ENCODE measurements at regions not wholly inside any gene's neighbourhood (a gene's known extent, or its start where the extent isn't known, plus 50 kb on each side); places are given as distances from the start of the nearest gene placed in this dataset.
A peak's percentile ranks its signal among the peaks of the same experiment; 100 is the strongest.

DNA sequence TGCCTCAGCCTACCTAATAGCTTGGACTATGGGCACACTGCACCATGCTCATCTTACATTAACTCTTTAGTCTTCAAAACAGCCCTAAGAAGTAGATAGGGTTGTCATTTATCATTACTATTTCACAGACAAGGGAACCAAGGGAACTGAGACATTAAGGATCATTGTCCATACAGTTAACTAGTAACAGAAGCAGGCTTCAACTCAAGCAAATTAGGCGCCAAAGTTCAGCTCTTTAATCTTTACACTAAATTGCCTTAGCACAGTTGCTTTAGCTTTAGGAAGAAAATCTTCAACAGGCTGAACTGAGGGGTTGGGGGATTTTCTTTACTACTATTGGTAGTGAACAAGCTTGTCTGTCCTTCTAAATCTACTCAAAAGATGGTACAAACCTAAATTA, 68.8 kb upstream of the CAND1 start:
- DNase-seq (ENCODE audit: extremely low read depth, insufficient read length) = no peak
- H3K36me3 ChIP-seq (ENCODE audit: control insufficient read depth, insufficient read depth, low read length) = no peaks in the 10 kb centered on the region
- no peak overlapping the region for H3K4me3 ChIP-seq (replicated peaks; ENCODE audit: low read depth, low read length)
- no peaks in the 10 kb centered on the region for H3K27me3 ChIP-seq (replicated peaks; ENCODE audit: control insufficient read depth, insufficient read depth, low read length)
- TF ChIP-seq, protein P1, sequence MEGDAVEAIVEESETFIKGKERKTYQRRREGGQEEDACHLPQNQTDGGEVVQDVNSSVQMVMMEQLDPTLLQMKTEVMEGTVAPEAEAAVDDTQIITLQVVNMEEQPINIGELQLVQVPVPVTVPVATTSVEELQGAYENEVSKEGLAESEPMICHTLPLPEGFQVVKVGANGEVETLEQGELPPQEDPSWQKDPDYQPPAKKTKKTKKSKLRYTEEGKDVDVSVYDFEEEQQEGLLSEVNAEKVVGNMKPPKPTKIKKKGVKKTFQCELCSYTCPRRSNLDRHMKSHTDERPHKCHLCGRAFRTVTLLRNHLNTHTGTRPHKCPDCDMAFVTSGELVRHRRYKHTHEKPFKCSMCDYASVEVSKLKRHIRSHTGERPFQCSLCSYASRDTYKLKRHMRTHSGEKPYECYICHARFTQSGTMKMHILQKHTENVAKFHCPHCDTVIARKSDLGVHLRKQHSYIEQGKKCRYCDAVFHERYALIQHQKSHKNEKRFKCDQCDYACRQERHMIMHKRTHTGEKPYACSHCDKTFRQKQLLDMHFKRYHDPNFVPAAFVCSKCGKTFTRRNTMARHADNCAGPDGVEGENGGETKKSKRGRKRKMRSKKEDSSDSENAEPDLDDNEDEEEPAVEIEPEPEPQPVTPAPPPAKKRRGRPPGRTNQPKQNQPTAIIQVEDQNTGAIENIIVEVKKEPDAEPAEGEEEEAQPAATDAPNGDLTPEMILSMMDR (IDR thresholded peaks at IDR 0.05; ENCODE audit: insufficient read depth, low read length, poor library complexity, severe bottlenecking) = no peak

DNA sequence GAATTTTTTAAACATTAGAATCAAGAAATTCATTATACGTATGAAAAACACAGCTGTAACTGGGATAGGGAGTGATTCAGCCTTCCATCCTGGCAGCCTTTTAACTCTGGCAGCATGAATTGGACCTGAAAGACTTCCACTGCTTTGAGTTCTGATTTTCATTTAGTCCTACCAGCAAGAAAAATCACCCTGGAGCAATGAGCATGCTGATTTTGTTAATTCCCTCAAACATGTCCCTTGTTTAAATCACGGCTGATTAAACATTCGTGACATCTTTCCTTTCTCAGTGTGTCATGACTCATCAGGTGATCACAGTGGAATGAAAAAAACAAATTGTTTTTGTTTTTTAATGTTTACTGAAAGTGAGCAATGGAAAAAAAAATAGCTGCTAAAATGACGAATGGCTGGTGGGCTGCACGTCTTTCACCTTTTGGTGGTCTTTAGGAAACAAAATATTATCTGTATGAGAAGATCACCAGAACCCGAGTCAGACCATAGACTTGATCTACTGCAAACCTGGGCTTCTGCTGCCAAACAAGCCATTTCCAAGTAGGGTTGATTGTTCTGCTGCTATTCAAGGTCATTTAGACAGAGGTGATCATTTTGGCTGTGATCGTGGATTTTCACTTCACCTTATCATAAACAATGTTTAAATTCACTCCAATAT, 67.0 kb upstream of the CAND1 start:
- Histone ChIP-seq H3K4me3 (replicated peaks; ENCODE audit: low read depth, low read length) (no peak overlapping the region), H3K36me3 (ENCODE audit: control insufficient read depth, insufficient read depth, low read length) (no peaks in the 10 kb centered on the region), H3K27me3 (replicated peaks; ENCODE audit: control insufficient read depth, insufficient read depth, low read length) (no peaks in the 10 kb centered on the region)
- no peak for DNase-seq (ENCODE audit: extremely low read depth, insufficient read length)
- TF ChIP-seq, protein P1 (IDR thresholded peaks at IDR 0.05; ENCODE audit: insufficient read depth, low read length, poor library complexity, severe bottlenecking) = no peak

DNA sequence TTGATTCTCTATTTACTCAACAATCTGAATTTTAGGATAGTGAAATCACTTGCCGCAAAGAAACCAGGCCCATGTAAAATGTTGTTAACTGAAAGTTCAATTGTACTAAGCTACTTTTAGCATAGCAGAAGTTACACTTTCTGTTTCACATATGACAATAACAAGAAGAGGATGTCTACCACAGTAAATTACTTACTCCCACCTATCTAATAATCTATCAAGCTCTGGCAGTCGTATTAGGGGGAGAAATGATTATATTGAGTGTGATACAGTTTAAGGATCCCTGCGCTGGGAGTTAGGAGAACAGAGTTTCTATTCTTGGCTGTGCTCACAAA, 66.5 kb upstream of the CAND1 start:
- TF ChIP-seq, protein P1 (IDR thresholded peaks at IDR 0.05; ENCODE audit: insufficient read depth, low read length, poor library complexity, severe bottlenecking) = no peak
- peak; percentile 10 for DNase-seq (ENCODE audit: extremely low read depth, insufficient read length)
- Histone ChIP-seq H3K4me3 (replicated peaks; ENCODE audit: low read depth, low read length) (no peak overlapping the region), H3K36me3 (ENCODE audit: control insufficient read depth, insufficient read depth, low read length) (no peaks in the 10 kb centered on the region), H3K27me3 (replicated peaks; ENCODE audit: control insufficient read depth, insufficient read depth, low read length) (no peaks in the 10 kb centered on the region)

DNA sequence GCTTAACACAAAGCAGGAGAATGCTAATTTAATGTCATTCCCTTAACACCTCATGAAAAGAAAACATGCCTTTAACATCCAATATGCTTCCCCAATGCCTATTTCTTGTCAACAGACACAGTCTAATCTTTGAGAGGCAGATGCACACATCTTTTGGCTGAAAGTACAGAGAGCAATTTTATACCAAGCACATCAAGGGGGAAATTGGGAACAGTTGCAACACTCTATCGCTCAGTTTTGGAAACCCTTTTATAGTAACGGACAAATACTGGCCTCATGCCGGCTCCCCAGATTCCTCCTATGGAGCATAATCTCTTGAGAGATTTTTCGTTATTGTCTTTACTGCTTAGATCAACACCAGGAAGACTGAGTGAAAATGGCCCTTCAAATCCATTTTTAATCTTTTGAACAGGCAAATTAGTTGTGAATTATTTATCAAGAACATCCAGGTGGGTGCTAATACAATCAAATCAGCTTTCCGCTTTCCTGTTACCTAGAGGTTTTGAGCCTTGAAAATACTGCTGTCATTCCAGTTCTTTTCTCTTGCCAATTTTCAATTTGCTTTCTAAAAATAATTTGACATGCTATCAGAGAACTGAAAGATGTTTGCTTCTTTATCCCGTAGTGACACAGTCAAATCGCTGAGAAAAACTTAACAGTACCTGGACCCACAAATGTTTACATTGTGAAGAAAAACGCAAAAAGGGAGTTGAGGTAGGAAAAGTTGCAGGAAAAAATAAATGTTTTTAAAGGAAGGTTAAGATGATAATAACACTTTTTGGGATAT, 60.7 kb upstream of the CAND1 start:
- H3K36me3 ChIP-seq (ENCODE audit: control insufficient read depth, insufficient read depth, low read length) = no peaks in the 10 kb centered on the region
- no peaks in the 10 kb centered on the region; the same call in 1 of the 2 replicates for H3K27me3 ChIP-seq (replicated peaks; ENCODE audit: control insufficient read depth, insufficient read depth, low read length)
- DNase-seq (ENCODE audit: extremely low read depth, insufficient read length) = no peak
- TF ChIP-seq, protein P1 (IDR thresholded peaks at IDR 0.05; ENCODE audit: insufficient read depth, low read length, poor library complexity, severe bottlenecking) = no peak
- no peak overlapping the region for H3K4me3 ChIP-seq (replicated peaks; ENCODE audit: low read depth, low read length)

DNA sequence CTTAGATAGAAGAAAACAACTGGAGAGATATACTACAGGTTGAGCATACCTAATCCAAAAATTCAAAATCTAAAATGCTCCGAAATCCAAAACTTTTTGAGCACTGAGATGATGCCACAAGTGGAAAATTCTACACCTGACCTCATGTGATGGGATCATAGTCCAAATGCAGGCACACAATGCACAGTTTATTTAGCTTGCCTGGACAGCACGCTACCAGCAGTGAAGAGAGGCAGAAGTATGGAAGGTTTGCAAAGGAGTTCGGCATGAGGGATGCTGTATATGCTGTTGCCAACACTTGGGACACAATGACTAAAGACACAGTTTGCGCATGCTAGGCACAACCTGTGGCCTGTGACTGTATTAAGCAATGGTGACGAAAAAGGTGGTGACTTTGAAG, 58.1 kb upstream of the CAND1 start:
- TF ChIP-seq, protein P1 (IDR thresholded peaks at IDR 0.05; ENCODE audit: insufficient read depth, low read length, poor library complexity, severe bottlenecking) = no peak
- Histone ChIP-seq H3K27me3 (replicated peaks; ENCODE audit: control insufficient read depth, insufficient read depth, low read length) (no peaks in the 10 kb centered on the region; the same call in 1 of the 2 replicates), H3K4me3 (replicated peaks; ENCODE audit: low read depth, low read length) (no peak overlapping the region), H3K36me3 (ENCODE audit: control insufficient read depth, insufficient read depth, low read length) (no peaks in the 10 kb centered on the region)
- no peak for DNase-seq (ENCODE audit: extremely low read depth, insufficient read length)
